ENCODE measurements at regions not wholly inside any gene's neighbourhood (a gene's known extent, or its start where the extent isn't known, plus 50 kb on each side); places are given as distances from the start of the nearest gene placed in this dataset.

GRCh38 chr17:5675625-5676421 is 91.5 kb upstream of the NLRP1 start:
- TF ChIP-seq NFIC (IDR thresholded peaks at IDR 0.05), result no peak
- no peak for TF ChIP-seq TCF12 (IDR thresholded peaks at IDR 0.05; ENCODE audit: low read depth)
- TF ChIP-seq MAX (IDR thresholded peaks at IDR 0.05), result no peak
- TF ChIP-seq RAD21 (IDR thresholded peaks at IDR 0.05; ENCODE audit: low read depth), result no peak
- TF ChIP-seq ZBTB7A (IDR thresholded peaks at IDR 0.05; ENCODE audit: low read depth), result no peak
- TF ChIP-seq TAF1 (IDR thresholded peaks at IDR 0.05; ENCODE audit: low read depth), result no peak
- TF ChIP-seq EP300 (IDR thresholded peaks at IDR 0.05; ENCODE audit: borderline replicate concordance), result no peak
- TF ChIP-seq TEAD4 (IDR thresholded peaks at IDR 0.05), result no peak
- TF ChIP-seq CEBPB (IDR thresholded peaks at IDR 0.05), result no peak
- TF ChIP-seq CREB1 (IDR thresholded peaks at IDR 0.05; ENCODE audit: low read depth), result no peak

GRCh38 chr17:5677620-5678019 is 93.3 kb upstream of the NLRP1 start:
- TF ChIP-seq MAX (IDR thresholded peaks at IDR 0.05), result no peak
- no peak for TF ChIP-seq USF1 (IDR thresholded peaks at IDR 0.05)
- TF ChIP-seq TAF1 (IDR thresholded peaks at IDR 0.05; ENCODE audit: low read depth), result no peak
- no peak for TF ChIP-seq FOXM1 (IDR thresholded peaks at IDR 0.05; ENCODE audit: borderline replicate concordance, low read depth)
- no peak for TF ChIP-seq REST (IDR thresholded peaks at IDR 0.05; ENCODE audit: low read depth)
- TF ChIP-seq NFIC (IDR thresholded peaks at IDR 0.05), result no peak
- TF ChIP-seq EGR1 (IDR thresholded peaks at IDR 0.05), result no peak
- no peak for TF ChIP-seq TCF12 (IDR thresholded peaks at IDR 0.05; ENCODE audit: low read depth)
- TF ChIP-seq TEAD4 (IDR thresholded peaks at IDR 0.05), result no peak
- no peak for TF ChIP-seq YY1 (IDR thresholded peaks at IDR 0.05; ENCODE audit: low read depth)
- no peak for TF ChIP-seq EP300 (IDR thresholded peaks at IDR 0.05; ENCODE audit: borderline replicate concordance)
- TF ChIP-seq ZBTB7A (IDR thresholded peaks at IDR 0.05; ENCODE audit: low read depth), result no peak
- TF ChIP-seq RAD21 (IDR thresholded peaks at IDR 0.05; ENCODE audit: low read depth), result no peak
- no peak for TF ChIP-seq CREB1 (IDR thresholded peaks at IDR 0.05; ENCODE audit: low read depth)
- TF ChIP-seq CEBPB (IDR thresholded peaks at IDR 0.05), result no peak

- TF ChIP-seq YY1 (IDR thresholded peaks at IDR 0.05; ENCODE audit: low read depth), result no peak
- TF ChIP-seq USF1 (IDR thresholded peaks at IDR 0.05), result no peak
- no peak for TF ChIP-seq EP300 (IDR thresholded peaks at IDR 0.05; ENCODE audit: borderline replicate concordance)
- TF ChIP-seq NFIC (IDR thresholded peaks at IDR 0.05), result no peak
- TF ChIP-seq MAX (IDR thresholded peaks at IDR 0.05), result no peak
- TF ChIP-seq TEAD4 (IDR thresholded peaks at IDR 0.05), result no peak
- TF ChIP-seq REST (IDR thresholded peaks at IDR 0.05; ENCODE audit: low read depth), result no peak
- no peak for TF ChIP-seq FOXM1 (IDR thresholded peaks at IDR 0.05; ENCODE audit: borderline replicate concordance, low read depth)
- TF ChIP-seq TCF12 (IDR thresholded peaks at IDR 0.05; ENCODE audit: low read depth), result no peak
- TF ChIP-seq CREB1 (IDR thresholded peaks at IDR 0.05; ENCODE audit: low read depth), result no peak
- TF ChIP-seq TAF1 (IDR thresholded peaks at IDR 0.05; ENCODE audit: low read depth), result no peak
- TF ChIP-seq CEBPB (IDR thresholded peaks at IDR 0.05), result no peak
- TF ChIP-seq ZBTB7A (IDR thresholded peaks at IDR 0.05; ENCODE audit: low read depth), result no peak
- no peak for TF ChIP-seq EGR1 (IDR thresholded peaks at IDR 0.05)
- TF ChIP-seq RAD21 (IDR thresholded peaks at IDR 0.05; ENCODE audit: low read depth), result no peak
Observed at GRCh38 chr17:5678171-5678570, 93.9 kb upstream of the NLRP1 start.

GRCh38 chr17:5680766-5681165 is 96.5 kb upstream of the NLRP1 start:
- TF ChIP-seq NFIC (IDR thresholded peaks at IDR 0.05), result no peak
- TF ChIP-seq YY1 (IDR thresholded peaks at IDR 0.05; ENCODE audit: low read depth), result no peak
- TF ChIP-seq CEBPB (IDR thresholded peaks at IDR 0.05), result no peak
- no peak for TF ChIP-seq ZBTB7A (IDR thresholded peaks at IDR 0.05; ENCODE audit: low read depth)
- no peak for TF ChIP-seq MAX (IDR thresholded peaks at IDR 0.05)
- no peak for TF ChIP-seq TEAD4 (IDR thresholded peaks at IDR 0.05)
- TF ChIP-seq TCF12 (IDR thresholded peaks at IDR 0.05; ENCODE audit: low read depth), result no peak
- TF ChIP-seq USF1 (IDR thresholded peaks at IDR 0.05), result no peak
- no peak for TF ChIP-seq REST (IDR thresholded peaks at IDR 0.05; ENCODE audit: low read depth)
- TF ChIP-seq TAF1 (IDR thresholded peaks at IDR 0.05; ENCODE audit: low read depth), result no peak
- TF ChIP-seq EP300 (IDR thresholded peaks at IDR 0.05; ENCODE audit: borderline replicate concordance), result no peak
- TF ChIP-seq CREB1 (IDR thresholded peaks at IDR 0.05; ENCODE audit: low read depth), result no peak

All from Ishikawa (cell line).